Neural progenitor cell (in vitro differentiated cells): ENCODE measurements at regions not wholly inside any gene's neighbourhood (a gene's known extent, or its start where the extent isn't known, plus 50 kb on each side); places are given as distances from the start of the nearest gene placed in this dataset.

Experiments used
- DNase-seq: peaks from one replicate; pipeline ENCODE4 v3.0.0-alpha.2; 2016; ENCODE audit warnings: low spot score
- H2AFZ ChIP-seq: fragments of 200-600 bp; sonication (generic); replicated peaks from 2 replicates; pipeline ENCODE4 v1.6.1; 2016; ENCODE audit warnings: antibody characterized with exemption
- H3F3A ChIP-seq: fragments of 200-600 bp; sonication (generic); 2 replicates; pipeline ENCODE4 v1.6.1; 2016; ENCODE audit warnings: antibody characterized with exemption, low read depth
- H3K27ac ChIP-seq: fragments of 200-600 bp; sonication (generic); 2 replicates; pipeline ENCODE4 v1.5.1; 2016; ENCODE audit warnings: mild to moderate bottlenecking
- H3K27me3 ChIP-seq: fragments of 200-600 bp; sonication (generic); 2 replicates; pipeline ENCODE4 v1.6.1; 2016; ENCODE audit warnings: mild to moderate bottlenecking, moderate library complexity
- H3K36me3 ChIP-seq: fragments of 200-600 bp; sonication (generic); 2 replicates; pipeline ENCODE4 v1.5.1; 2016
- H3K4me1 ChIP-seq: fragments of 200-600 bp; sonication (generic); 2 replicates; pipeline ENCODE4 v1.6.1; 2016; ENCODE audit warnings: mixed run types
- H3K4me2 ChIP-seq: fragments of 200-600 bp; sonication (generic); 2 replicates; pipeline ENCODE4 v1.6.1; 2016
- H3K4me3 ChIP-seq: fragments of 200-600 bp; sonication (generic); 2 replicates; pipeline ENCODE4 v1.5.1; 2016
- H3K79me2 ChIP-seq: fragments of 200-600 bp; sonication (generic); 2 replicates; pipeline ENCODE4 v1.6.1; 2016; ENCODE audit warnings: low read depth
- H3K9ac ChIP-seq: fragments of 200-600 bp; sonication (generic); 2 replicates; pipeline ENCODE4 v1.6.1; 2016
- H3K9me3 ChIP-seq: fragments of 200-600 bp; sonication (generic); 2 replicates; pipeline ENCODE4 v1.5.1; 2016; ENCODE audit warnings: low read depth
- H4K20me1 ChIP-seq: fragments of 200-600 bp; sonication (generic); 2 replicates; pipeline ENCODE4 v1.6.1; 2016; ENCODE audit warnings: low read depth
- H3K27ac Mint-ChIP-seq: 3 replicates; pipeline ENCODE4 v1.8.0; 2021; ENCODE audit warnings: mixed read lengths
- H3K27me3 Mint-ChIP-seq: 2 replicates; pipeline ENCODE4 v1.8.0; 2022; ENCODE audit warnings: low read depth, mild to moderate bottlenecking, inconsistent platforms, moderate library complexity, mixed read lengths; ENCODE audit not compliant: insufficient read depth
- H3K36me3 Mint-ChIP-seq: 3 replicates; pipeline ENCODE4 v1.8.0; 2021; ENCODE audit warnings: mixed read lengths
- H3K4me1 Mint-ChIP-seq: 3 replicates; pipeline ENCODE4 v1.8.0; 2021; ENCODE audit warnings: mixed read lengths
- H3K4me3 Mint-ChIP-seq: 3 replicates; pipeline ENCODE4 v1.8.0; 2021; ENCODE audit warnings: mild to moderate bottlenecking, moderate library complexity, mixed read lengths
- H3K9me3 Mint-ChIP-seq: 3 replicates; pipeline ENCODE4 v1.8.0; 2020; ENCODE audit warnings: mixed read lengths
- EZH2 ChIP-seq: fragments of 200-600 bp; sonication (generic); IDR thresholded peaks from 2 replicates; pipeline ENCODE4 v1.6.1; 2017; ENCODE audit warnings: antibody characterized with exemption, mild to moderate bottlenecking, moderate library complexity
- EZH2phosphoT487 ChIP-seq: fragments of 200-600 bp; sonication (generic); IDR thresholded peaks from 2 replicates; pipeline ENCODE4 v1.6.1; 2017; ENCODE audit warnings: antibody characterized with exemption
- TF ChIP-seq, protein P1 (sequence below): fragments of 200-600 bp; sonication (generic); IDR thresholded peaks from 2 replicates; pipeline ENCODE4 v1.5.1; 2017; ENCODE audit warnings: antibody characterized with exemption, mild to moderate bottlenecking

GRCh38 chr18:73986711-73987110, 160.9 kb downstream of the FBXO15 start:
- Histone ChIP-seq H3K27me3 (no peaks in the 10 kb centered on the region), H3K36me3 (no peaks in the 10 kb centered on the region), H4K20me1 (no peaks in the 10 kb centered on the region), H3K9ac (no peak overlapping the region), H3K9me3 (no peaks in the 10 kb centered on the region), H3K27ac (no peak overlapping the region), H3K4me3 (no peak overlapping the region), H3K4me2 (no peak overlapping the region), H3K4me1 (no peaks in the 10 kb centered on the region), H2AFZ (no peak overlapping the region), H3F3A (no peaks in the 10 kb centered on the region), H3K79me2 (no peaks in the 10 kb centered on the region)
- Mint-ChIP-seq H3K27ac (no peak overlapping the region), H3K9me3 (peaks cover 4% of the 10 kb centered on the region), H3K36me3 (no peaks in the 10 kb centered on the region), H3K4me3 (no peak overlapping the region), H3K27me3 (peaks cover 3% of the 10 kb centered on the region), H3K4me1 (no peaks in the 10 kb centered on the region)
- TF ChIP-seq EZH2phosphoT487, result no peak
- TF ChIP-seq EZH2, result no peak
- TF ChIP-seq, protein P1, sequence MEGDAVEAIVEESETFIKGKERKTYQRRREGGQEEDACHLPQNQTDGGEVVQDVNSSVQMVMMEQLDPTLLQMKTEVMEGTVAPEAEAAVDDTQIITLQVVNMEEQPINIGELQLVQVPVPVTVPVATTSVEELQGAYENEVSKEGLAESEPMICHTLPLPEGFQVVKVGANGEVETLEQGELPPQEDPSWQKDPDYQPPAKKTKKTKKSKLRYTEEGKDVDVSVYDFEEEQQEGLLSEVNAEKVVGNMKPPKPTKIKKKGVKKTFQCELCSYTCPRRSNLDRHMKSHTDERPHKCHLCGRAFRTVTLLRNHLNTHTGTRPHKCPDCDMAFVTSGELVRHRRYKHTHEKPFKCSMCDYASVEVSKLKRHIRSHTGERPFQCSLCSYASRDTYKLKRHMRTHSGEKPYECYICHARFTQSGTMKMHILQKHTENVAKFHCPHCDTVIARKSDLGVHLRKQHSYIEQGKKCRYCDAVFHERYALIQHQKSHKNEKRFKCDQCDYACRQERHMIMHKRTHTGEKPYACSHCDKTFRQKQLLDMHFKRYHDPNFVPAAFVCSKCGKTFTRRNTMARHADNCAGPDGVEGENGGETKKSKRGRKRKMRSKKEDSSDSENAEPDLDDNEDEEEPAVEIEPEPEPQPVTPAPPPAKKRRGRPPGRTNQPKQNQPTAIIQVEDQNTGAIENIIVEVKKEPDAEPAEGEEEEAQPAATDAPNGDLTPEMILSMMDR, result no peak
- DNase-seq, result no peak

GRCh38 chr18:73985855-73986625, 161.6 kb downstream of the FBXO15 start:
- no peak for DNase-seq
- no peaks in the 10 kb centered on the region for H4K20me1 ChIP-seq
- no peaks in the 10 kb centered on the region for H3K4me1 ChIP-seq
- H3F3A ChIP-seq, result no peaks in the 10 kb centered on the region
- Mint-ChIP-seq H3K27me3 (peaks cover 3% of the 10 kb centered on the region), H3K4me1 (no peaks in the 10 kb centered on the region), H3K4me3 (no peak overlapping the region), H3K9me3 (peaks cover 4% of the 10 kb centered on the region), H3K27ac (no peak overlapping the region), H3K36me3 (no peaks in the 10 kb centered on the region)
- no peaks in the 10 kb centered on the region for H3K36me3 ChIP-seq
- H3K9me3 ChIP-seq, result no peaks in the 10 kb centered on the region
- H3K27me3 ChIP-seq, result no peaks in the 10 kb centered on the region
- TF ChIP-seq, protein P1, result no peak
- TF ChIP-seq EZH2, result no peak
- no peak for TF ChIP-seq EZH2phosphoT487
- no peak overlapping the region for H3K9ac ChIP-seq
- H2AFZ ChIP-seq, result no peak overlapping the region
- H3K4me3 ChIP-seq, result no peak overlapping the region
- H3K27ac ChIP-seq, result no peak overlapping the region
- H3K79me2 ChIP-seq, result no peaks in the 10 kb centered on the region
- no peak overlapping the region for H3K4me2 ChIP-seq

DNA sequence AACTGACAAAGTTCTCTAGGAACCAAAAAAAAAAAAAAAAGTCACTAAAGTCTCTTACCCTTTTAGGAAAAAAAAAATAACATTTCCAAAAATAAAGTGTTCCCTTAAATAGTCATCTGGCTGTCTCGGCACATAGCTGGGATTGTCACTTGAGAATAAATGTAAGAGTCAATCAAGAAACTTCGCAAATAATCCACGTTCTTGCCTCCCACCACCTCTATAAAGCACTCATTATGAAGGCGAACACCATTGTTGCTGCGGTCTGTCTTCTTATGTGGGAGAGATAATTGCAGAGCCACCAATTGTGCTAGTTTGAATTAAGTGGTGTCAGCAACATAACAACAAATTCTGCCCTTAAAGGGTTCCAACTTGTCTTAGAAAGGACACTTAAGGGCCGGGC, 163.7 kb downstream of the FBXO15 start:
- Histone ChIP-seq H3K9ac (no peak overlapping the region), H3K36me3 (no peaks in the 10 kb centered on the region), H3K4me1 (no peaks in the 10 kb centered on the region), H4K20me1 (no peaks in the 10 kb centered on the region), H3F3A (no peaks in the 10 kb centered on the region), H3K27ac (no peak overlapping the region), H2AFZ (no peak overlapping the region), H3K9me3 (no peaks in the 10 kb centered on the region), H3K4me2 (no peak overlapping the region), H3K79me2 (no peaks in the 10 kb centered on the region), H3K27me3 (no peaks in the 10 kb centered on the region), H3K4me3 (no peak overlapping the region)
- H3K4me1 Mint-ChIP-seq, result no peaks in the 10 kb centered on the region
- H3K27ac Mint-ChIP-seq, result no peak overlapping the region
- H3K9me3 Mint-ChIP-seq, result peaks cover 4% of the 10 kb centered on the region
- no peak for TF ChIP-seq EZH2
- TF ChIP-seq, protein P1, result no peak
- no peak for TF ChIP-seq EZH2phosphoT487
- H3K4me3 Mint-ChIP-seq, result no peak overlapping the region
- DNase-seq, result no peak
- peaks cover 5% of the 10 kb centered on the region for H3K27me3 Mint-ChIP-seq
- no peaks in the 10 kb centered on the region for H3K36me3 Mint-ChIP-seq
